NCI-H226 (cell line): ENCODE measurements at regions not wholly inside any gene's neighbourhood (a gene's known extent, or its start where the extent isn't known, plus 50 kb on each side); places are given as distances from the start of the nearest gene placed in this dataset.

Experiments used
- DNase-seq: peaks from one replicate; pipeline ENCODE4 v3.0.0-alpha.2; 2015

DNA sequence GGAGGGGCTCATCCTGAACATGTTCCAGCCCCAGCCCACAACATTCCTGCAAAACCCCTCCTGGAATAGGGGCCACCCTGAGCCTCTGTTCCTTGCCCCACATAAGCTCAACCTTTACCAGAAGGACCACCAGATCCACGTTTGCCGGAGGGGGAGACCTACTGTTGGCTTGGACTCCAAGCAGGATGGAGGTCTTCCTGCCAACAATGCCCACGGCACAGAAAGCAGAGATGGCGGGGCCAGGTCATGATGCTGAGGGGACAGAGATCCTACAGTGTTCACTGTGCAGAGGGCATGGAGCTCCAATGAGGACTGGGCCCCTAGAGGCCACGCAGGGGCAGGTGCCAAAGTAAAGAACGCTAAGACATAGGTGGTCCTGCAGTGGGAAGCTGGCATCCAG lies 98.5 kb upstream of the RAB6C start:
- DNase-seq = no peak

DNA sequence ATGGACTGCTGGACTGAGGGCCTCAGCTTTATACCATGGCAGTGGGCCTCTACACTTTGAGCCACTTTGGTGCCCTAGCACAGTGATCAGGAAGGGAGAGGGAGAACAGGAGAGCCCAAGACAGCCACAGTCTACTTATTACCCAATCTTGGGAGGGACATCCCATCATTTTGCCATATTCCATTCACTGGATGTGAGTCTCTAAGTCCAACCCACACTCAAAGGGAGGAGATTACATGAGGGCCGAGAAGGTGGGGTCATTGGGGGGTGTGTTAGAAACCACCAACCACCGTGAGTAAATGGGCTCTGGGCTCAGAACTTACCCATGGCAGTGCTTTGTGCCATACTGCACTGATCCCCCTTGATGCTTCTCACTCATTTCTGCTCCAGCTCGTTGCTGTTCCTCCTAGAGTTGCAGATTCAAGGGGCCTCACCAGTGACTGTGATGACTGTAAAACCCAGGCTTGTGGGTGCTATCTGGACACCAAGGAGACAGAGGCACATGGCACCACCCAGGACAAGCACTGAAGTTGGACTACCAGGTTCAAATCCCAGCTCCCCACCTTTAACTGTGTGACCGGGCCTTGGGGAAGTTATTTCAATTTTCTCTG lies 97.6 kb upstream of the RAB6C start:
- no peak for DNase-seq

DNA sequence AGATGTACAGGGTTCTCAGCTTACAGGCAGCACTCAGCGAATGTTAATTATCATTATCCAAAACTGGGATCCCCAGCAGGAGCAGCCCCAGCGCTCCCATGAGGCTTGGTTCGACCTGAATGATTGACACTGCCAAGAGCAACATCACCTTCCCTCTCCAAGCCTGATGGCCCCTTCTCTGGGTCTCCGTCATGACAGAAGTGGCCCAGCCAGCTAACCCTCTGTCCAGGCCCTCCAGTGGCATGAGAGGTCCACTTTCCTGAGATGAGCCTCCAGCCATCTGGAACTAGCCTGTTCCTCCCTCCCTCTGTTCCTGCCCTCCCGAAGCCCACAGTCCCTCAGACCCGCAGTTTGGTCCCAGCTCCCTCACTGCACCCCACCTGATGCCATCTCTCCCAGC lies 97.0 kb upstream of the RAB6C start:
- DNase-seq = no peak

DNA sequence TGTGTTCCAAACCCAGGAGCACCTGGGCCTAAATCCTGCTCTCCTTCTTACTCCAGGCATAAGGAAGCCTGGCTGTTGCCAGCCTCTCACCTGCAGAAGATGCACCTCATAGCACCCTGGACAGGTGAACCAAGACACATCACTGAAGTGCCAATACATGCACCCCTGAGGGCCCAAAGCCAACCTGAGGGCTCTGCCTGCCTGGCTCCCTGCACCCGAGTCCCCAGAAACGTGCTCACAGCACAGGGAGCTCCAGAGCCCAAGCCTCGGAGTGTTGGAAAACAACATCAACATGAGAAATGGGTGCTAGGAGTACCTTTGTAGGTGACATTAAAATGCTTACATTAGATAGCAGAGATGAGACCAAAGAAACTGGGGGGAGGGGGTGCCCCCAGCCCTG lies 96.3 kb upstream of the RAB6C start:
- DNase-seq = no peak

GRCh38 chr2:129884221-129884786 lies 95.2 kb upstream of the RAB6C start:
- no peak for DNase-seq

DNA sequence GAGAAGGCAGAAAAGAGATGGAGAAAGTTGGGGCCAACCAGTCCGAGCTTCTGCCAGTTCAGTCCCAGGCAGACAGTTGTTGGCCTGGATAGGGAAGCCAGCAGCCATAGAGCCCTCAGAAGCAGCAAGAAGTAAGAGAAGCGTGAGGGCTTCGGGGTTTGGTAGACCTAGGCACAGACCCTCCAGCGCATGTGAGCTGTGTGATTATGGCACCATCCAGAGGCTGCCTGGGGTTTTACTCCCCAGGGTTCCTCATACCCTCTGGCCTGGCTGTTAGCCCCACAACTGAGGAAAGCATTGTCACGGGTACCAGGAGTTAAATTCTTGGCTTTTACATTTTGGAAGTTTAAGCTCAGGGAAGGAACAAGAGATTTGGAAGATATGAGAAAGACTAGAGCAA lies 93.7 kb upstream of the RAB6C start:
- DNase-seq = no peak

DNA sequence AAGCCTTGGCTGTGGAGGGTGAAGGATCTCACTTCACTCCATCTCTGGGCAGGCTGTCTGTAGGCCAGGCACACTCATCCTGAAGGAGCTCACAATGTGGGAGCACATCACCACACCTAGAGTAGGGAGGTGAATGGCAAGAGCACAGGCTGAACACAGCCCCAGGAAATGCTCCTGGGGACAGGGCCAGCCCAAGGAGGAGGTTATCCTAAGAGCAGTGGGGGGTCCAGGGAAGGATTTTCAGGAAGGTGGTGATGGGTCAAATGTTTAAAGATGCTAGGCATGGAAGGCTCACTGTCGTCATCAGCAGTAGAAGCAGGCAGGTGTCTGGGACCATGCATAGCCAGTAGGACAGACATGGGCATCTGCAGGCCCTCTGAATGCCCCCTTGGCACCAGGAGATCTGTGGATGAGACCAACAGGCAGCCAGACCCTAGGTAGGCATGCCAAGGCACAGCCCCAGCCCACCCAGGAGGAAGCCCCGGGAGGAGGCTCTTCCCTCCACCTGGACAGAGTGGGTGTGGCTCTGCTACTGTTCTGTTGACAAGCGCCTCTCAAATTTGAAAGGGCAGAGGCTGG lies 91.7 kb upstream of the RAB6C start:
- no peak for DNase-seq

DNA sequence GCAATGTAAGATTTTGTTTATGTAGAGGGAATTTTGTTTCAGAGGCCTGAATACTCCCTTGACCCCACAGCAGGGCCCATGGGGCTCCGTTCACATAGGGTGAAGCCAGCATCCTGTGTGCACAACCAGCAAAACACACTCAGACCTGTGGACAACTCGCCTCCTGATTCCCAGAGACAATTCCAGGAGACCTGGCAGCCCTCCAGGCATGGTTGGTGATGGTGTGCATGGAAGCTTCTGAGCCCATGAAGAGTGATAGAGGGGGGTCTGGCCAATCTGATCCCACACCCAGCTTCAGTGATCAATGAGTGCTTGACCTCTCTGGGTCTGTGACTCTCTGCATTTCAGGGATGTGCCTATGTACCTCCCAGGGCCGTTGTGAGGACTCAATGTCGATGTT lies 91.0 kb upstream of the RAB6C start:
- no peak for DNase-seq

DNA sequence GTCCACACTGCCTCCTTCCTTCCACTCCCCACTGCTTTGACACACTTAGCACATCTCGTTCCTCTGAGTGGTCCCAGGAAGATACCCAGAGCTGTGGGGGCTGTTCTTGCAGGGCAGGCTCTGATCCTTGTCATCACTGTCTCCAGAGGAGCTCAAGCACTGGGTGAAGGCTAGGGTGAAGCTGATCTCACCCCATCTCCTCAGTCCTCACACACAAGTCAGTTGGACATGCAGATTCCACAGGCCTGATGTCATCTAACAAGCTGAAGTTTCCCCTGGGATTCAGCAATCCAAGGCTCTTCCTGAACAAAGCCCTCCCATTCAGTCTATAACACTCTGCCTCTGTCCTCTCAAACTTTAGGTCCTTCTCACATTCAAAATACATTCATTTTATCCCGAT lies 90.6 kb upstream of the RAB6C start:
- DNase-seq = no peak

DNA sequence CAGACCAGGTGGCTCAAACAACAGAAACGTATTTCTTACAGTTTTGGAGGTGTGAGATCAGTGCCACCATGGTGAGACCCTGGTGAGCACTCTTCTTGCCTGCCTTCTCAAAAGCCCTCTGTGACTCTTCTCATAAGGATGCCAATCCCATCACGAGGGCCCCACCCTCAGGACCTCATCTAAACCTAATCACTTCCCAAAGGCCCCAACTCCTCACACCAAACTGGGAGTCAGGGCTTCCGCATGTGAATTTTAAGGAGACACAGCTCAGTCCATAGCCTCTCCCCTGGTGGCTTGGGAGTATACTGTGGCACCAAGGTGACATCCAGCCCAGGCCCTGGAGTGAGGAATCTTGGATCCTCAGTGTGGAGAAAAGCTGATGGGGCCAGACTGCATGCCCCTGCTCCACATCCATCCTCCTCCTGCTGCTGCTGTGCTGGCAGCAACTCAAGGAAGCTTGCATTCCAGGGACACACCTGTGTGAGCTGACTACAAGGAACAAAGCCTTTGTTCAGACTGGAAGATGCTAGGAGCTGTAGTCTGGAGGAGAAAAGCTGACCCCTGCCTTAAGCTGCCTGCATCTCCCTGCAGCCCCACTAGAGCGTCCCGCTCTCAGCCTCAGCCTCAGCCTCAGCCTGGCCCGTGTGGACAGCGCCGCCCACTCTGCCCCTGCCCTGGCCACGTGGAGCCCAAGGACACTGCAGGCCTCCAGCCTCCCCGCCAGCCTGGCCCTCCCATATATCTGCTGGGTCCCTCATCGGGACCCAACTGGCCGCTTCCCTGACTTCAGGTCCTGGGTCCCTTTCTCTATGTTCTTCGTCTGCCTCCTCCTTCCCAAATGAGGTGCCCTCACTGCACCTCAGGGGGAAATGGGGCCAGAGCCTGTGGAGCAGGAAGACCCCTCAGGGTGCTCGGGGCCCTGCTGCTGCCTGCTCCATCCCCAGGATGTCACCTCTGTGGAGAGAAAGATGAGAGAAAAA lies 87.8 kb upstream of the RAB6C start:
- no peak for DNase-seq

DNA sequence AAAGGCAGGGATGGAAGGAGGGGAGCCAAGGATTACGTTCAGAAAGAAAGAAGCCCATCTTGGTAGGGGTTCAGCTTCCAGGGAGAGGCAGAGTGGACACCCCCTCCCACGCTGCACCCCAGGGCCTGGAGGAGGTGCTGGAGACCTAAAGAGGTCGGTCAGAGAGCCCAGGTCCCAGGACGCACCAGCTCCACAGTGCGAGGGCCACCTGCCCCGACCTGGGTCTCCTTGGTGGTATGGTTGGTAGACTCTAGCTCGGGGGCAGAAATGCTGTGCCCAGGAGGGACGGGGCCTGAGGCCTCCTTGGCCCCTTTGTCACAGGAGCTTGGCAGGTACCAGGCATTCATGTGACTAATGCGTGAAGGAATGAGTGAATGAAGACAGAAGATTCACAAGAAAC lies 87.1 kb upstream of the RAB6C start:
- no peak for DNase-seq

DNA sequence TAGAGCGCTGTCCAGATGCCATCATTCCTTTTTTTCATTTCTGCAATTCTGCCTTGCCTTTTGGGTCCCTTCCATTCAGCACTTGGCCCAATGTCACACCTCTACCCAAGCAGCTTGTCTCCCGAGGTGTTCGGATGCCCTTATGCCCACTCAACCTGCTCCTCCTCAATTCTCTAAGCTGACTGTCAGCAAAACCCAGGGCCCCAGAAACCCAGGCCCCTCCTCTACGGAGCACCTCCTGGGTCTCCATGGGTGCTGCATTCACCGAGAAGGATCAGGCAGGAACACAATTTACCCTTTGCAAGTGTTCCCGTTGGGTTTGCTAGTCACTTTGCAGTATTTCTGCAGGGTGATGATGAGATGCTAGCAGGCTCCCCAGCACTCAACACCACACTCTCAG lies 86.7 kb upstream of the RAB6C start:
- DNase-seq = no peak

- no peak for DNase-seq
These were observed 86.2 kb upstream of the RAB6C start for GRCh38 chr2:129893244-129893643.

- DNase-seq = no peak
These were observed 84.8 kb upstream of the RAB6C start for GRCh38 chr2:129894616-129895015.

GRCh38 chr2:129895061-129895460 lies 84.4 kb upstream of the RAB6C start:
- no peak for DNase-seq

DNA sequence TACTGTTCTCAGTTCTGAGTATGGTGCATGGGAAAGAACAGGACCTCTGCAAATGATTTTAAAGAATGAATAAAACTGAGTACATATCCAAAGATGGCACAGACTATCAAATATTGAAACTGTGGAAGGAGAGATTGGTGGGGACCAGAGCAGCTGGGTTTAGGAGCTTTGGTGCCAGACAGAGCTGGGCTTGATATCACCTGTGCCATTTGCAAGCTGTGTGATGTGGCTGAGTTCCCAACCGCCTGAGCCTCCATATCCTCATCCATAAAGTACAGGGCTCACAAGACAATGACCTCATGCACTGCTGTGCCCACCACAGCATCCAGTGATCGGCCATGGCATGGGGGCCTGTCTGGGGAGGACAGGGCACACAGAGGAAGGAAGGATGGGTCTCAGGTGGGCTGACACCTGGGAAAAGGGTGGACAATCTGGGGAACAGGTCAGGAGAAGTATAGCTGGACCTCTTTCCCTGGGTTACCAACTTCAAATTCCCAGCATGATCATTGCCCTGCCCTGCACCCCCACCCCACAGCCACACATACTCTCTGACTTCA lies 83.9 kb upstream of the RAB6C start:
- no peak for DNase-seq

- DNase-seq = no peak
These were observed 83.0 kb upstream of the RAB6C start for GRCh38 chr2:129896226-129897100.

DNA sequence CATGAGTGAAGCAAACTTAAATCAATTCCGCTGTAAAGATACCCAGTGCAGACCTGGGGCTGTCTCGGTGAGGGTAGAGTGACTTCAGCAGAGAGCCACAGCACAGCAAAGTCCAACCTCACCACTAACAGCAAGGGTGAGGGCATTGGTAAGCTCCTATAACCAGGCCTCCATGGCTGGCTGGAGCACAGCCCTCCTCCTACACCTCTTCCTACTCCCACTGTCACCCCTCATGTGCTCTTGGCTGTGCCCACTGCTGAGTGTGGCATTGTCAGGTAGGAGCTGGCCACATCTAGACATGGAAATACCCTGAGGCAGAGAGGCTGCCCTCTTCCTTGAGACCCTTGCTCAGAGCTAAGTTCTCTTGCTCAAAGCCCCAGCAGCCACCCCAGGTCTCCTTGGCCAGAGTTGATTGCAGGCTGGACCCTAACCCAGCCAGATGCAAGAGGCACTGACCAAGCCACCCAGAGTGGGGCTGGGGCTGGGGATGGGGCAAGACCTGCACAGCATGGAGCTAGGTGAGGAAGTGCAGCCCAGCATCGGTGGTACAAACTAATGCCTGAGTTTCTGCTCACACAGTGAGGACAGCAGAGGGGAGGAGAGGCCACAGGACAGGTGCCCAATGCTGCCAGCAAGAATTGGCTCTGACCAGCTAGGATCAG lies 77.6 kb upstream of the RAB6C start:
- no peak for DNase-seq

- no peak for DNase-seq
These were observed 76.5 kb upstream of the RAB6C start for GRCh38 chr2:129902731-129903585.

DNA sequence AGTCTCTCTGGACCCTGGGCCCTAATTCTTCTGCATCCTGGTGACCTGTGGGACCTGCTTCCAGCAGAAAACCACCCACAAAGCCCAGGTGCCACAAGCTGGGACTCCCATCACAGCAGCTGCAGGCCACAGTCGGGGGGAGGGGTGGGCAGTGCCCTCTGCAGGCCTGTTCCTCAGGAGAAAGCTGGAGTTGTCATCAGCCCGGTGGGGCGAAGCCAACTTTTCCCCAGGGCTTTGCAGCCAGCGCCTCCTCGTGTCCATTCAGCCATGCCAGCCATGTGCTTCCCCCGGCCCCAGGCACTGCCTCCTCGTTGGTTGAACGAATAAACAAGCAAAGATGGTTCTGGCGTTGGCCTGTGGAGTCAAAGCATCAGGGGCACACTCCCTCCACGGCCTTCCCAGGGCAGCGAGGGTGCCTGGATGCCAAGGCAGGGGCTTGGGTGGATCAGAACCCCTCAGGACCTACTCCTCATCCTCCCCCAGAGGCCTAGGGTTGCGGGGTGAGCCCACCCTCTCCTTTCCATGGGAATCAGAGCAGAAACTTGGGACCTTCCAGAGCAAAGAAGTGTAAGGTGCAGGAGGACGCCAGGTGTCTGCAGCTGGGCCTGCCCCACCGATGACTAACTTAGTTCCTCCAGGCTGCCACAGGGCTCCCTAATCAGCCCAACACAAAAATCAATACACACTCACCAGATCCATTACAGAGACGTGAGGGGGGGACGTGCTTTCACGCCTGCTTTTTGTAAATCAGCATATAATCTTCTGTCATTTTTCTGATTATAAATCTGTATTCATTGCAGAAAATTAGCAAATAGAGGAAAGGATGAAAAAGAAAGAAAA lies 75.7 kb upstream of the RAB6C start:
- DNase-seq = no peak
